Testis (tissue), 2 donors: ENCODE measurements at regions not wholly inside any gene's neighbourhood (a gene's known extent, or its start where the extent isn't known, plus 50 kb on each side); places are given as distances from the start of the nearest gene placed in this dataset.

Source experiments
- CTCF ChIP-seq, 3 experiments: fragments of 450-650 bp in 2 of 3; fragments of 200-600 bp in 1 of 3; sonication (generic) in 1 of 3; IDR thresholded peaks; one replicate each; pipeline ENCODE4 v1.5.1; 2016 to 2019; ENCODE audit warnings: antibody characterized with exemption in 3 of 3, mild to moderate bottlenecking in 2 of 3, moderate library complexity in 1 of 3
- POLR2A ChIP-seq: fragments of 450-650 bp; IDR thresholded peaks from one replicate; pipeline ENCODE4 v1.6.1; 2017; ENCODE audit warnings: antibody characterized with exemption, mild to moderate bottlenecking, moderate library complexity

GRCh38 chr5:57889558-57889957 is 406.9 kb upstream of the ACTBL2 start:
- no peak for TF ChIP-seq CTCF (IDR thresholded peaks at IDR 0.05)
- TF ChIP-seq POLR2A: no peak
